ENCODE measurements at regions not wholly inside any gene's neighbourhood (a gene's known extent, or its start where the extent isn't known, plus 50 kb on each side); places are given as distances from the start of the nearest gene placed in this dataset.
"Not testable (repeated sequence)": the region's sequence is repeated elsewhere in the genome, so short reads cannot be mapped to it uniquely, and the experiment has no call there.

- peak; percentile 11 for DNase-seq
These were observed 430.9 kb upstream of the HNRNPA3 start for GRCh38 chr2:176781570-176782217.

DNA sequence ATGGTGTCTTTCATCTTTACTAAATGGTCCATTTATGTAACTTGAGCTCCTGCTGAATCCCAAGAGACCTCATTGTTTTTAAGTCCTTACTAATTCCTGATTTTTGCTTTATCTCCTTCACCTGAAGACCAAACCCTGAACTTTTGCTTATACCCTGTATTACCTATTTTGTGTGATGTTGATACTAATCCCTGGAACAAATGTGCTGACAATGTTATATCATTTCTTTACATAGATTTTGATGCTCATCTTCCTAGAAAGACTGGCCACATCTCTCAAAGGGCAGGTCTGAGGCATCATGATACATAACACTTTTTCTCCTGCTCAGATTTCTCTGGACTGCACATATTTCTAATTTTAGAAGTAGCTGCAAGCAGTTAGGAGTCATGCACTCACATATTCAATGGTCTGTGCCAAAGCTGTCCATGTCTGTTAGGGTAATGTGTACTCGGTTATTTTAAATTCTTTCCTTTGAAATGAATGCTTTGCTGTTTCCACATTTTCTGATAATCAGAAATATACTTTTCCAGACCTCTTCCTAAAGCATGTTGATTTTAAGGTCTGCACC lies 427.9 kb upstream of the HNRNPA3 start:
- no peak for DNase-seq

GRCh38 chr2:176789751-176790150 lies 422.8 kb upstream of the HNRNPA3 start:
- no peak for DNase-seq

GRCh38 chr2:176790468-176790867 lies 422.1 kb upstream of the HNRNPA3 start:
- DNase-seq: no peak

GRCh38 chr2:176793792-176794191 lies 418.8 kb upstream of the HNRNPA3 start:
- DNase-seq: no peak

GRCh38 chr2:176794392-176794791 lies 418.2 kb upstream of the HNRNPA3 start:
- no peak for DNase-seq

- DNase-seq: no peak
These were observed 416.8 kb upstream of the HNRNPA3 start for GRCh38 chr2:176795823-176796222.

- DNase-seq: not testable (repeated sequence)
These were observed 415.9 kb upstream of the HNRNPA3 start for GRCh38 chr2:176796677-176797076.

- DNase-seq: no peak
These were observed 408.2 kb upstream of the HNRNPA3 start for GRCh38 chr2:176804392-176804791.

GRCh38 chr2:176805345-176805744 lies 407.2 kb upstream of the HNRNPA3 start:
- DNase-seq: no peak

GRCh38 chr2:176812246-176812775 lies 400.3 kb upstream of the HNRNPA3 start:
- no peak for DNase-seq

GRCh38 chr2:176813156-176813555 lies 399.4 kb upstream of the HNRNPA3 start:
- no peak for DNase-seq

DNA sequence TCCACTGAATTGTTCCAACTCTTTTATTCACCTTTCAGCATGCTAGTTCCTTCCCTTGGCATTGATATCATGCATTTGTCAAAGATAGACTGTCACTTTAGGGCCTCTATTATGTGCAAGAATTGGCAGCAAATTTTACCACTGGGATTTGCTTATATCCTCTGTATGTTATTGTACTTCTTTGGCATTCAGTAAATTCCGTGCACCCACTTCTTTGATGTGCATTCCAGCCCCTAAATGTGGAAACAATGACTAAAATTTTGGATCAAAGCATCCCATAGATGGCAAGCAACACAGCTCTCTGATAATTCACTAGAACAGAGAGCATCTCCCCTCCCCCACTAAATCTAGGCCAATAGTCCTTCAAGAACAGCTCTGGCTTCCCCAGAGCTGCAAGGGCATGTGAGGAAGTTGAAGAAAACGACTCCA lies 399.0 kb upstream of the HNRNPA3 start:
- no peak for DNase-seq

DNA sequence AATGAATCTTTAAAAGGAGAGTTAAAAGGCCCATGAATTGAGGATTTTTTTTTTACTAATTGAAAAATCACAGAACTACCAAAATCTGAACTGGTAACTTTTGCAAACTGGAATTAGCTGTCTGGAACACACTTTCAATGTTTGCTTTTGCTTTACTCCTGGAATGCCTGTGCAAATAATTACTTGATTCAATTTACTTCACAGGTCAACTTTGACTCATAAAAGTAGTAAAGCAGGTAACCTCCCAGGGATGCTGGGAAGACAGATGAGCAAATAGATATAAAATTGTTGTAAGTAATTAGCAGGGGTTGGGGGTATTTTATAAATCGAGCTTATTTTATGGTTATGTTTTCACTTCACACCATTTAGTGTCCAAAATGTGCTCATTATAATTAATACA lies 398.3 kb upstream of the HNRNPA3 start:
- DNase-seq: no peak

GRCh38 chr2:176814740-176815367 lies 397.7 kb upstream of the HNRNPA3 start:
- DNase-seq: peak; percentile 30

DNA sequence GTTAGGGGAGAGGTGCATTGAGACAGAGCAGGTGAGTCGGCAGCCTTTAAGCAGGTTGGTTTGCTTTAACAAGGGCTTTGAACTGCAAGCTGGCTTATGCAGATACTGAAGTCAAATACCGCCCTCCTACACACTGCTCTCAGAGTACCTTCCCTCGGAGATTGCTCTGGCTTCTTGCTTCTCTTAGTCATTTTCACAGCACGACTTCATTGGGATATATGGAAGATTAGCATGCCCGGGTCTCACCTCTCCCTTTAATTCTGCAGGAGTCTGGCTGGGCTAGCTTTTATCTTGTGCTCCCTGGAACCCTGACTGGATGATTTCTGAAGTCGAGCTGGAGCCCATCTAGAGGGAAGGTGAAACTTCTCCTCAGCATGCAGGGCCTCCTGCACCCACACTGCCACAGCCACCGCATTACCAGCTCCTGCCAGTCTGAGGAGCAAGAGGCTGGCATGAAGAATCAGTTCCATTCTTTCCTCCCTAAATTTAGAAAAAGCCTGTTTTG lies 395.5 kb upstream of the HNRNPA3 start:
- DNase-seq: no peak

GRCh38 chr2:176818076-176818475 lies 394.5 kb upstream of the HNRNPA3 start:
- DNase-seq: no peak

DNA sequence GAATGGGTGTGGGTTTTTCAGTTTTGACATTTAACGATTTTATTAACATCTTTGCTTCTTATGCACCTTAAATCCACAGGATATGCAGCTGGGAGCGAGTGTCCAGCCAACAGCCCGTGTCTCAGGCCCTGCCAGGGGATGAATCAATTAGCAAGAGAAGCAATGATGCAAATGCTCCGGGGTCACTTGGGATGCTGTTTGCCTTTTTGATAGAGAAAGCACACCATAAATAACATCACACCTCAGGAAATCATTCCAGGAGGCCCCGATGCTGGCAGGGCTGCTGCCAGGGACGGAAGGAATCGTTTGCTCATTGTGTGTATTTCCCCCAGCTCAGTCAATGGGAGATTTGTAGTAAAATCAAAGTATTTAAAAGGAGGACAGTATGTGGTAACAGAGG lies 394.0 kb upstream of the HNRNPA3 start:
- DNase-seq: no peak

DNA sequence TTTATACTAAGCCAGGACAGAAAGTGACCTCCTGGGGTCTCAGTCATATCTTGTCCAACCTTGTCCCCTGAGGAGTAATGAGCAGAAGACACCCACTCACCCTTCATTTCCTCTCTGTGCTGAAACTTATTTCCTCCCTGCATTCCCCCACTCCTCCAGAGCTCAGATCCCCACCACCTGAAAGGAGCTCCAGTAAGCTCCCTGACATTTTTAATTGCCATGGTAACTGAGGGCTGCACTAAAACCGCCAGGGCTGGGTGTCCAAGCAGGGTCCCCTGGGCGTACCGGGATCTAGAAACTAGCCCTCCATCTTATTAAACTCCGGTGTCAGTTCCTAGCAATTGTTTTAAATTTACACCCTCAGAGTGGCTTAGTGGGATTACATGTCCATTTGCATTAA lies 393.3 kb upstream of the HNRNPA3 start:
- no peak for DNase-seq

DNA sequence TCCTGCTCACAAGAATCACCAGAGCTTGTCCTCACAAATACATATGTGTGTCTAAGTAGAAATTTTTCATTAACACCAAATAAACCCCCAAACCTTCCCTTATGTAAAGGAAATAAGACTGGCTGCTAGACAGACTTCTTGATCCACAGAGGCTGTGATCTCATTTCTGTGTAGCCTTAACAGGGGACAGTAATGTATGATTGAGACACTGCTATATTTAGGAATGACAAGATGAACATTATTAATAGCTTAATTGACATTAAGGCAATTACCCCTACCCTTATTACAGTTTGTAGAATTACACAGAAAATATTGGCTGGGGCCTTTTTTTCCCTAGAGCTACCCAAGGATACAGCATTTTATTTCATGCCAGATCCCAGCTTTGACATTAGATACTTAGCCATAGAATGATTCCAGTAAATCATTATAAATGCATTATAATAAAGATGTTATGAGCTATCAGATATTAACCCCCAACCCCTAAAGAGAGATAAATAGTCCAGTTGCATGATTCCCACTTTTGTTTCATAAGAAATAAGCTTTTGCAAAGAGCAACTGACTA lies 392.1 kb upstream of the HNRNPA3 start:
- DNase-seq: no peak

DNA sequence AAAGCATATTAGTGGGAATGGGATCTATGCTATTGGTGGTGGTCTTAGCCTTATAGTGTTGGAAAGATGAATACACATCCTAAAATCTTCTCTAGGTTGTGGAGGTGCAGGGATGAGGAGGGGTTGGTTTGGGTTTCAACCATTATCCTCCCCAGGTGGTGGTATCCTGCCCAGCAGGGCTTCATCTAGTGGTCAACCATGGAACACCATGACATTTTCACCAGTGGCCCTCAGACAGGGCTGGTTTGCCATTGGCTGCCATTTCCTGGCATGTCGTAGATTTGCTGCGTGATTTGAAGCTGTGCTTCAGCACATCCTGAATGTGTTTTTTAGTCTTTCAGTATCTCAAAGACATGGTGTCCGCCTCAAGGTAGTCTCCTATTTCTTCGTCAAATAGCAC lies 391.2 kb upstream of the HNRNPA3 start:
- no peak for DNase-seq

- no peak for DNase-seq
These were observed 390.5 kb upstream of the HNRNPA3 start for GRCh38 chr2:176822060-176822459.

- DNase-seq: peak; percentile 48
These were observed 386.2 kb upstream of the HNRNPA3 start for GRCh38 chr2:176826356-176826755.
